Body of pancreas (tissue), 4 donors: ENCODE measurements at regions not wholly inside any gene's neighbourhood (a gene's known extent, or its start where the extent isn't known, plus 50 kb on each side); places are given as distances from the start of the nearest gene placed in this dataset.

Source experiments
- POLR2A ChIP-seq, 3 donors: fragments of 450-650 bp; IDR thresholded peaks; one replicate each; pipeline ENCODE4 v1.6.1; 2016; ENCODE audit warnings: antibody characterized with exemption in 3 of 3, mild to moderate bottlenecking in 2 of 3
- TF ChIP-seq, protein P1 (sequence below), 7 experiments: fragments of 450-650 bp in 4 of 7; fragments of 200-600 bp in 3 of 7; sonication (generic) in 3 of 7; IDR thresholded peaks; one replicate each; pipeline ENCODE4 v1.5.1; 2016 to 2019; ENCODE audit warnings: antibody characterized with exemption in 7 of 7

DNA sequence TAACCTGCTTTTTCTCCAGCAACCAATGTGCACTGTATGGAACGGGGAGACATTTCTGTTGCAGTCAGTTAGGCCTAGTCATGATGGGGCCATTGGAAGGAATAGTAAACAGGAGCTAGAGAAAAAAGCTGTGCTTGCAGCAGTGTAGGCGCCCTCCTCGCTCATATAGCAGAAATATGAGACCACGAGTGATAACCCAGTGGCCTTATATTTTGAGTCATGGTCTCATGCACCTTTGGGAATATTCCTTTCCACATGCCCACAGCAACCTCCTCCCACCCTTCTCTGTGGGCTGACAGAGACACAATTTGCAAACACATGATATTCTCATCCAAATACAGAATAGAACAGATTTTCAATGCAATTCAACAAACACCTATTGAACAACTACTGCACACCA lies 248.9 kb upstream of the CITED2 start:
- no peak for TF ChIP-seq POLR2A (IDR thresholded peaks at IDR 0.05)
- TF ChIP-seq, protein P1, sequence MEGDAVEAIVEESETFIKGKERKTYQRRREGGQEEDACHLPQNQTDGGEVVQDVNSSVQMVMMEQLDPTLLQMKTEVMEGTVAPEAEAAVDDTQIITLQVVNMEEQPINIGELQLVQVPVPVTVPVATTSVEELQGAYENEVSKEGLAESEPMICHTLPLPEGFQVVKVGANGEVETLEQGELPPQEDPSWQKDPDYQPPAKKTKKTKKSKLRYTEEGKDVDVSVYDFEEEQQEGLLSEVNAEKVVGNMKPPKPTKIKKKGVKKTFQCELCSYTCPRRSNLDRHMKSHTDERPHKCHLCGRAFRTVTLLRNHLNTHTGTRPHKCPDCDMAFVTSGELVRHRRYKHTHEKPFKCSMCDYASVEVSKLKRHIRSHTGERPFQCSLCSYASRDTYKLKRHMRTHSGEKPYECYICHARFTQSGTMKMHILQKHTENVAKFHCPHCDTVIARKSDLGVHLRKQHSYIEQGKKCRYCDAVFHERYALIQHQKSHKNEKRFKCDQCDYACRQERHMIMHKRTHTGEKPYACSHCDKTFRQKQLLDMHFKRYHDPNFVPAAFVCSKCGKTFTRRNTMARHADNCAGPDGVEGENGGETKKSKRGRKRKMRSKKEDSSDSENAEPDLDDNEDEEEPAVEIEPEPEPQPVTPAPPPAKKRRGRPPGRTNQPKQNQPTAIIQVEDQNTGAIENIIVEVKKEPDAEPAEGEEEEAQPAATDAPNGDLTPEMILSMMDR (IDR thresholded peaks at IDR 0.05) = no peak
